Activated CD4-positive, alpha-beta T cell treated with anti-CD3 and anti-CD28 coated beads, Interleukin-2, amount 10 ng/mL, durations not matched to agents 24 days and 14 days (primary cell): ENCODE measurements at regions not wholly inside any gene's neighbourhood (a gene's known extent, or its start where the extent isn't known, plus 50 kb on each side); places are given as distances from the start of the nearest gene placed in this dataset.
"Not testable (repeated sequence)": the region's sequence is repeated elsewhere in the genome, so short reads cannot be mapped to it uniquely, and the experiment has no call there.

Experiments
- DNase-seq: peaks from one replicate; pipeline ENCODE4 v3.0.0; 2022
- H3K27ac Mint-ChIP-seq: one replicate; pipeline ENCODE4 v1.8.0; 2022; ENCODE audit warnings: mild to moderate bottlenecking, mixed read lengths
- H3K27me3 Mint-ChIP-seq: one replicate; pipeline ENCODE4 v1.8.0; 2022; ENCODE audit warnings: mixed read lengths
- H3K36me3 Mint-ChIP-seq: one replicate; pipeline ENCODE4 v1.8.0; 2022; ENCODE audit warnings: low read depth, mild to moderate bottlenecking, mixed read lengths
- H3K4me1 Mint-ChIP-seq: one replicate; pipeline ENCODE4 v1.8.0; 2021; ENCODE audit warnings: mixed read lengths
- H3K4me3 Mint-ChIP-seq: one replicate; pipeline ENCODE4 v1.8.0; 2022; ENCODE audit warnings: mild to moderate bottlenecking, moderate library complexity, mixed read lengths
- H3K9me3 Mint-ChIP-seq: one replicate; pipeline ENCODE4 v1.8.0; 2021; ENCODE audit warnings: mixed read lengths
- intact Hi-C: fragments of 100-400 bp; cut with micrococcal nuclease; formaldehyde crosslinking; loops from one replicate; pipeline ENCODE4 v1.15.1; 2023

- no peaks in the 10 kb centered on the region for H3K27me3 Mint-ChIP-seq
- H3K4me3 Mint-ChIP-seq = no peak overlapping the region
- no peak for DNase-seq
- H3K9me3 Mint-ChIP-seq = no peaks in the 10 kb centered on the region
- no peaks in the 10 kb centered on the region for H3K36me3 Mint-ChIP-seq
- intact Hi-C loops = no loop called here
- H3K4me1 Mint-ChIP-seq = no peaks in the 10 kb centered on the region
- no peak overlapping the region for H3K27ac Mint-ChIP-seq
These were observed 1140.1 kb downstream of the TECRL start for GRCh38 chr4:63269156-63269555.

GRCh38 chr4:63233671-63234070 is 1175.6 kb downstream of the TECRL start:
- no peak for DNase-seq
- H3K27me3 Mint-ChIP-seq = no peaks in the 10 kb centered on the region
- no peak overlapping the region for H3K27ac Mint-ChIP-seq
- H3K4me1 Mint-ChIP-seq = no peaks in the 10 kb centered on the region
- no peaks in the 10 kb centered on the region for H3K36me3 Mint-ChIP-seq
- no peak overlapping the region for H3K4me3 Mint-ChIP-seq
- H3K9me3 Mint-ChIP-seq = peaks cover 4% of the 10 kb centered on the region
- intact Hi-C loops = no loop called here

- H3K36me3 Mint-ChIP-seq = no peaks in the 10 kb centered on the region
- H3K27ac Mint-ChIP-seq = no peak overlapping the region
- peaks cover 4% of the 10 kb centered on the region for H3K9me3 Mint-ChIP-seq
- no peak for DNase-seq
- no peaks in the 10 kb centered on the region for H3K4me1 Mint-ChIP-seq
- no peak overlapping the region for H3K4me3 Mint-ChIP-seq
- no peaks in the 10 kb centered on the region for H3K27me3 Mint-ChIP-seq
- intact Hi-C loops = no loop called here
These were observed 1177.2 kb downstream of the TECRL start for GRCh38 chr4:63232058-63232457.

- peaks cover 7% of the 10 kb centered on the region for H3K9me3 Mint-ChIP-seq
- H3K36me3 Mint-ChIP-seq = no peaks in the 10 kb centered on the region
- intact Hi-C loops = no loop called here
These were observed 1183.0 kb downstream of the TECRL start for GRCh38 chr4:63226229-63226628.

GRCh38 chr4:63222466-63222865 is 1186.8 kb downstream of the TECRL start:
- peaks cover 4% of the 10 kb centered on the region for H3K9me3 Mint-ChIP-seq
- no peaks in the 10 kb centered on the region for H3K36me3 Mint-ChIP-seq
- DNase-seq = no peak
- H3K27me3 Mint-ChIP-seq = no peaks in the 10 kb centered on the region
- intact Hi-C loops = no loop called here
- no peak overlapping the region for H3K4me3 Mint-ChIP-seq
- no peak overlapping the region for H3K27ac Mint-ChIP-seq
- no peaks in the 10 kb centered on the region for H3K4me1 Mint-ChIP-seq

More at GRCh38 chr4:63226229-63226628, 1183.0 kb downstream of the TECRL start:
- Mint-ChIP-seq H3K27ac (no peak overlapping the region), H3K4me3 (no peak overlapping the region), H3K27me3 (no peaks in the 10 kb centered on the region), H3K4me1 (no peaks in the 10 kb centered on the region)
- DNase-seq = no peak

- Mint-ChIP-seq H3K27ac (no peak overlapping the region), H3K27me3 (no peaks in the 10 kb centered on the region), H3K4me3 (no peak overlapping the region), H3K9me3 (peaks cover 6% of the 10 kb centered on the region), H3K4me1 (no peaks in the 10 kb centered on the region), H3K36me3 (no peaks in the 10 kb centered on the region)
- no peak for DNase-seq
- intact Hi-C loops = no loop called here
These were observed 1187.8 kb downstream of the TECRL start for GRCh38 chr4:63221477-63221876.

- no peak for DNase-seq
- peaks cover 4% of the 10 kb centered on the region for H3K9me3 Mint-ChIP-seq
- H3K27ac Mint-ChIP-seq = no peak overlapping the region
- H3K4me3 Mint-ChIP-seq = no peak overlapping the region
- H3K36me3 Mint-ChIP-seq = no peaks in the 10 kb centered on the region
- H3K4me1 Mint-ChIP-seq = no peaks in the 10 kb centered on the region
- H3K27me3 Mint-ChIP-seq = no peaks in the 10 kb centered on the region
- intact Hi-C loops = no loop called here
These were observed 1190.4 kb downstream of the TECRL start for GRCh38 chr4:63218856-63219255.

- Mint-ChIP-seq H3K27ac (no peak overlapping the region), H3K4me1 (no peaks in the 10 kb centered on the region), H3K27me3 (no peaks in the 10 kb centered on the region), H3K4me3 (no peak overlapping the region), H3K36me3 (no peaks in the 10 kb centered on the region), H3K9me3 (peaks cover 7% of the 10 kb centered on the region)
- no peak for DNase-seq
- intact Hi-C loops = no loop called here
These were observed 1195.2 kb downstream of the TECRL start for GRCh38 chr4:63214076-63214475.

GRCh38 chr4:63211776-63212479 is 1197.3 kb downstream of the TECRL start:
- H3K4me1 Mint-ChIP-seq = no peaks in the 10 kb centered on the region
- H3K36me3 Mint-ChIP-seq = no peaks in the 10 kb centered on the region
- H3K27me3 Mint-ChIP-seq = no peaks in the 10 kb centered on the region
- no peak for DNase-seq
- H3K4me3 Mint-ChIP-seq = no peak overlapping the region
- H3K27ac Mint-ChIP-seq = no peak overlapping the region
- intact Hi-C loops = no loop called here
- peaks cover 7% of the 10 kb centered on the region for H3K9me3 Mint-ChIP-seq

- no peak overlapping the region for H3K27ac Mint-ChIP-seq
- no peaks in the 10 kb centered on the region for H3K36me3 Mint-ChIP-seq
- peaks cover 3% of the 10 kb centered on the region for H3K9me3 Mint-ChIP-seq
- intact Hi-C loops = no loop called here
- DNase-seq = no peak
- no peak overlapping the region for H3K4me3 Mint-ChIP-seq
- no peaks in the 10 kb centered on the region for H3K4me1 Mint-ChIP-seq
- no peaks in the 10 kb centered on the region for H3K27me3 Mint-ChIP-seq
These were observed 1197.9 kb downstream of the TECRL start for GRCh38 chr4:63211375-63211774.

- H3K4me1 Mint-ChIP-seq, DNase-seq, H3K27me3 Mint-ChIP-seq, H3K4me3 Mint-ChIP-seq, intact Hi-C loops, H3K27ac Mint-ChIP-seq, H3K36me3 Mint-ChIP-seq: not testable (repeated sequence)
- H3K9me3 Mint-ChIP-seq = peaks cover 21% of the 10 kb centered on the region
These were observed 1216.2 kb downstream of the TECRL start for GRCh38 chr4:63193029-63193428.

- Mint-ChIP-seq H3K4me3 (no peak overlapping the region), H3K4me1 (no peaks in the 10 kb centered on the region), H3K27me3 (no peaks in the 10 kb centered on the region), H3K36me3 (no peaks in the 10 kb centered on the region), H3K27ac (no peak overlapping the region), H3K9me3 (peaks cover 7% of the 10 kb centered on the region)
- DNase-seq = no peak
- intact Hi-C loops = no loop called here
These were observed 1237.9 kb downstream of the TECRL start for GRCh38 chr4:63171341-63171740.

GRCh38 chr4:63170923-63171322 is 1238.3 kb downstream of the TECRL start:
- H3K27ac Mint-ChIP-seq = no peak overlapping the region

GRCh38 chr4:63169836-63170235 is 1239.4 kb downstream of the TECRL start:
- H3K9me3 Mint-ChIP-seq = peaks cover 12% of the 10 kb centered on the region
- H3K36me3 Mint-ChIP-seq = no peaks in the 10 kb centered on the region
- H3K27me3 Mint-ChIP-seq = no peaks in the 10 kb centered on the region
- H3K27ac Mint-ChIP-seq = no peak overlapping the region
- H3K4me1 Mint-ChIP-seq = no peaks in the 10 kb centered on the region
- no peak for DNase-seq
- intact Hi-C loops = no loop called here
- no peak overlapping the region for H3K4me3 Mint-ChIP-seq

More at GRCh38 chr4:63170923-63171322, 1238.3 kb downstream of the TECRL start:
- Mint-ChIP-seq H3K9me3 (peaks cover 7% of the 10 kb centered on the region), H3K4me1 (no peaks in the 10 kb centered on the region), H3K36me3 (no peaks in the 10 kb centered on the region), H3K27me3 (no peaks in the 10 kb centered on the region), H3K4me3 (no peak overlapping the region)
- no peak for DNase-seq
- intact Hi-C loops = no loop called here

- no peak for DNase-seq
- Mint-ChIP-seq H3K27ac (no peak overlapping the region), H3K4me3 (no peak overlapping the region), H3K27me3 (no peaks in the 10 kb centered on the region), H3K9me3 (peaks cover 6% of the 10 kb centered on the region), H3K36me3 (no peaks in the 10 kb centered on the region), H3K4me1 (no peaks in the 10 kb centered on the region)
- intact Hi-C loops = no loop called here
These were observed 1253.7 kb downstream of the TECRL start for GRCh38 chr4:63155561-63155960.
